Thymus (tissue), 11 donors: ENCODE measurements at regions not wholly inside any gene's neighbourhood (a gene's known extent, or its start where the extent isn't known, plus 50 kb on each side); places are given as distances from the start of the nearest gene placed in this dataset.

ENCODE experiments used
- DNase-seq, 9 donors: peaks; one replicate each; pipeline ENCODE4 v3.0.0-alpha.2; 2013; ENCODE audit warnings: low spot score in 9 of 9, low read depth in 6 of 9, missing footprints in 1 of 9
- H3K27ac ChIP-seq, 2 donors: one replicate each; pipeline ENCODE4 v1.5.1; 2013; ENCODE audit warnings: control low read depth in 1 of 2, low read depth in 1 of 2, low read length in 1 of 2, mild to moderate bottlenecking in 1 of 2, moderate library complexity in 1 of 2
- H3K27me3 ChIP-seq, 2 donors: one replicate each; pipeline ENCODE4 v1.5.1; 2013; ENCODE audit warnings: low read length in 1 of 2; ENCODE audit not compliant: control insufficient read depth in 2 of 2, insufficient read depth in 1 of 2
- H3K36me3 ChIP-seq, 2 donors: one replicate each; pipeline ENCODE4 v1.5.1; 2013; ENCODE audit warnings: low read length in 1 of 2, mild to moderate bottlenecking in 1 of 2, moderate library complexity in 1 of 2; ENCODE audit not compliant: control insufficient read depth in 2 of 2, insufficient read depth in 2 of 2
- H3K4me1 ChIP-seq, 2 donors: one replicate each; pipeline ENCODE4 v1.5.1; 2013; ENCODE audit warnings: low read length in 2 of 2; ENCODE audit not compliant: control insufficient read depth in 2 of 2, insufficient read depth in 2 of 2
- H3K4me3 ChIP-seq, 2 donors: one replicate each; pipeline ENCODE4 v1.5.1; 2013; ENCODE audit warnings: low read length in 2 of 2, control low read depth in 1 of 2, mild to moderate bottlenecking in 1 of 2
- H3K9me3 ChIP-seq, 2 donors: one replicate each; pipeline ENCODE4 v1.5.1; 2013; ENCODE audit warnings: low read length in 1 of 2, mild to moderate bottlenecking in 1 of 2; ENCODE audit not compliant: control insufficient read depth in 2 of 2, insufficient read depth in 1 of 2
- WGBS: extraction: QIAGEN DNeasy Blood & Tissue Kit; methylation state at CpG from one replicate; pipeline ENCODE4 v1.1.7; 2013; 5-methylcytosine and 5-hydroxymethylcytosine counted together
- donor health status: healthy.

DNA sequence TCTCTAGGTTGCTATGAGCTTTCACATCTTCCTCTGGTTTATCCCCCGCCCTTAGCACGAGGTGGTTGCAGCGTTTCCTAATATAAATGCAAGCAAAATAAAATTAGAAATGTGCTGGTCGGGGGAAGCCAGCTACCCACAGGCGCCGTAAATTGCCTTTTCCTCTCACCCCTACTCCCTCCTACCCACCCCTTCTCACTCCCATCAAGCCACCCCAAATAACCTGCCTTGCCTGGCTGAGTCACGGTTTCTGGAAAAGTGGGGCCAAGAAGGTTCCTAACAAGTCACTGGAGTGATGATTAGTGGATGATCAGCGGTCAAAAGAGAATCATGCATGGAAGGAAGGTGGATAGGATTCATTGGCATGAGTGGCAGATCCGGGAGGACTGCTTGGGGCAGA lies 120.9 kb upstream of the RBFOX1 start:
- DNase-seq = no peak
- Histone ChIP-seq H3K36me3 (no peaks in the 10 kb centered on the region), H3K27ac (no peak overlapping the region), H3K27me3 (no peaks in the 10 kb centered on the region), H3K9me3 (no peaks in the 10 kb centered on the region), H3K4me3 (no peak overlapping the region), H3K4me1 (no peaks in the 10 kb centered on the region)
- 81% methylated on average over 9 of the region's 9 CpGs for WGBS

DNA sequence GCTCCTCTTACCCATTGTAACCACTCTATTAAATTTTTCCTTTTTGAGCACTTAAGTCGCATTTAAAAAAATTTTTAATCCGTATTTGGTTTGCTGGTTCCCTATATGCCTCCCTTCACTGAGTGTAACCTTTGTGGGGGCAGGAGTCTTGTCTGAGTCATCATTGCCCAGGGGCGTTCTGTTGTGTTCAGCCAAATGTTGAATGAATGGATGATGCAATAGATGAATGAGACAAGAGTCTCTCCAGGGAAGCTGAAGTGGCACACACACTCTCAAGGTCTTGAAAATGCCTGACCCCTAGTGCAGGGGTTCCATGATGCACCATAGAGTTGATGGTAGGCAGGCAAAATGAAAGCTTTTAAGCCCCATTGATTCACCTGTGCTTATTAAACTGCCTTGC lies 123.0 kb upstream of the RBFOX1 start:
- Histone ChIP-seq H3K27me3 (no peaks in the 10 kb centered on the region), H3K27ac (no peak overlapping the region), H3K9me3 (no peaks in the 10 kb centered on the region), H3K4me1 (no peaks in the 10 kb centered on the region), H3K36me3 (no peaks in the 10 kb centered on the region), H3K4me3 (no peak overlapping the region)
- 92% methylated on average over 3 of the region's 3 CpGs for WGBS
- no peak for DNase-seq

DNA sequence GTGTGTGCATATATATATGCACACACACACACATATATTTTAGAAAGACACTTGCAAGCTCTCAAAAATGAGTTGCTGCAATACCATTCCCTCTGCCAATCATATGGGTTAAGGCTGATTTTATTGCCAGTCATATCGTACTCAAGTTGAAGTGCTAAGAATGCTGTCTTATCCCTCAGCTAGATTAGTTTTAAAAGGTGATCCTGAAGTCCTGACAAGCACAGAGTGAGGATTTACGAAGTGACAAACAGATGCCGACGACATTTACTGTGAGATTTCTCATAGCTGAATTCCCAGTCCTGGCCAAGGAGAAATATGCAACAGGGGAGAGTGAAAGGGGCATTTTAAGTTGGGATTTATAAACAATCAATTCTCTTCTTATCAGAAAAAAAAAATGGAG lies 126.2 kb upstream of the RBFOX1 start:
- 73% methylated on average over 4 of the region's 4 CpGs for WGBS
- Histone ChIP-seq H3K4me1 (no peaks in the 10 kb centered on the region), H3K36me3 (no peaks in the 10 kb centered on the region), H3K4me3 (no peak overlapping the region), H3K9me3 (no peaks in the 10 kb centered on the region), H3K27me3 (no peaks in the 10 kb centered on the region), H3K27ac (no peak overlapping the region)
- no peak for DNase-seq

DNA sequence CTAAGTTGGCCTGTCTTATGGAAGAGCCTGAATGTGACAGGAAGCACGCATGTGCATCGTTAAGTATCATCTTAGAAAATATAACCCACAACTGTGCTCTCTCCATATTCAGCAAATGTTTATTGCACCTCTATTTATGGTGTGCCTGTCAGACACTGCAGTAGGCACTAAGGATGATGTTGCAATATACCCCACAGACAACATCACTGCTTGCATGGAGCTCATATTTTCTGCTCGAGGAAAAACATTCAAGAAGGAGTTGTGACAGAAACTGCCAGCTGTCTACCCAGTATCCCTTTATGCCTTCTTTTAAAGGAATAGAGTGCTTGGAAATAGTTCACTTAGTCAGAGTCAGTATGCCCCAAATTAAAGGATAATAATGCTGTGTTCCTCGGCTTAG lies 132.3 kb upstream of the RBFOX1 start:
- H3K27me3 ChIP-seq = no peaks in the 10 kb centered on the region

DNA sequence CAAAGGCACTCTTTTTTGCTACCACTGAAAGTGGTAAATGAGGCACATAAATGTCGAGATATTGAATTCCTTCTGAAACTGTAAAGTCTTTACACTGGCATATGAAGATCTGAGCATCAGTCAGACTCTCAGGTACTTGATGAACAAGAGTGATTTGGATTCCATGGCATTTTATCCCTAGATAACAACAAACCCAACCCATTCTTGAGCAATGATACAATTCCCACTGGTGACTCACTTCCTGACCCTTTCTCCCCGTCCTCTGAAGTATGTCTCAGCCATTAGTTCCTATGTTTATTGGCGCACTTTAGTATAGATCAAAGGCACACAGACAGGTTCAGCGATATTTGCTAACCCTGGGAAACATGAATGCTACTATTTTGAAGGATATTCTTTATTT lies 147.0 kb upstream of the RBFOX1 start:
- Histone ChIP-seq H3K4me3 (no peak overlapping the region), H3K9me3 (no peaks in the 10 kb centered on the region), H3K27ac (no peak overlapping the region), H3K27me3 (no peaks in the 10 kb centered on the region), H3K36me3 (no peaks in the 10 kb centered on the region), H3K4me1 (no peaks in the 10 kb centered on the region)
- 71% methylated on average over 4 of the region's 4 CpGs for WGBS
- DNase-seq = no peak

More for the DNA sequence above, 132.3 kb upstream of the RBFOX1 start:
- no peaks in the 10 kb centered on the region for H3K9me3 ChIP-seq
- 69% methylated on average over 4 of the region's 4 CpGs for WGBS
- H3K27ac ChIP-seq = no peak overlapping the region
- DNase-seq = no peak
- H3K4me1 ChIP-seq = no peaks in the 10 kb centered on the region
- H3K36me3 ChIP-seq = no peaks in the 10 kb centered on the region
- no peak overlapping the region for H3K4me3 ChIP-seq

DNA sequence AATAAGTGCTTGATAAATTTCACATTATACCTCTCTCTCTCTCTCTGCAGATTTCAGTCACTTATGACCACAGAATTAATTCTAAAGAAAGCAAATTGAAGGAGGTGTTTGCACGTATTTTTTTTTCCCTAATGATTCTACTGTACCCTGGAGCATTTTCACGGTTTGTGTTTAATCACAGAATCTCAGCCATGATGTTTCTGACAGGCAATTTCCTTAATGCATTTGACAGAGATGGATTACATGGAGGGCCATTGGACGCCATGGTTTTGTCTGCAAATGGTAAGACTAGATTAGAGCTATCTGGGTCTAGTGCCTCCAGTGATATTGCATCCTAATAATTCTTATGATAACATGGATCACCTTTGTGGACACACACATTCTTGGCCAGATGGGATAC lies 147.5 kb upstream of the RBFOX1 start:
- H3K27ac ChIP-seq = no peak overlapping the region
- no peaks in the 10 kb centered on the region for H3K4me1 ChIP-seq
- H3K9me3 ChIP-seq = no peaks in the 10 kb centered on the region
- WGBS = 66% methylated on average over 3 of the region's 3 CpGs
- H3K36me3 ChIP-seq = no peaks in the 10 kb centered on the region
- H3K4me3 ChIP-seq = no peak overlapping the region
- no peak for DNase-seq
- no peaks in the 10 kb centered on the region for H3K27me3 ChIP-seq

DNA sequence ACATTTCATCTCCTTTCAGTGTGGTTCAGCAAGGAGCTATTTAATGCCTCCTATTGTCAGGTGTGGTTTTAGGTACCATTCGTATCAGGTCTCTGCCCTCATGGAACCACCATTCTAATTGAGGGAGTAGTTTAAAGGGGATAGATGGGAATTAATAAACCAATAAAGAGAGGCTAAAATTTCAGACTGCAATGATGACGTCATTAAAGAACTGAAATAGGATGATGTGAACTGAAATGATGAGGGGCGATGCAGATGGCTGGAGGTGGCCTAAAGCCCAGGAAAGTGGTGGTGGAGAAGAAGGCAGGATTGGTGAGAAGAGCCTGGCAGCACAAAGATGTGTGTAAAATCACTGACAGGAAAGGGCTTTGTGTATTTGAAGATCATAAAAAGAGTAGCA lies 148.9 kb upstream of the RBFOX1 start:
- Histone ChIP-seq H3K4me1 (no peaks in the 10 kb centered on the region), H3K4me3 (no peak overlapping the region), H3K27me3 (no peaks in the 10 kb centered on the region), H3K27ac (no peak overlapping the region), H3K9me3 (no peaks in the 10 kb centered on the region), H3K36me3 (no peaks in the 10 kb centered on the region)
- DNase-seq = no peak
- 81% methylated on average over 3 of the region's 3 CpGs for WGBS

DNA sequence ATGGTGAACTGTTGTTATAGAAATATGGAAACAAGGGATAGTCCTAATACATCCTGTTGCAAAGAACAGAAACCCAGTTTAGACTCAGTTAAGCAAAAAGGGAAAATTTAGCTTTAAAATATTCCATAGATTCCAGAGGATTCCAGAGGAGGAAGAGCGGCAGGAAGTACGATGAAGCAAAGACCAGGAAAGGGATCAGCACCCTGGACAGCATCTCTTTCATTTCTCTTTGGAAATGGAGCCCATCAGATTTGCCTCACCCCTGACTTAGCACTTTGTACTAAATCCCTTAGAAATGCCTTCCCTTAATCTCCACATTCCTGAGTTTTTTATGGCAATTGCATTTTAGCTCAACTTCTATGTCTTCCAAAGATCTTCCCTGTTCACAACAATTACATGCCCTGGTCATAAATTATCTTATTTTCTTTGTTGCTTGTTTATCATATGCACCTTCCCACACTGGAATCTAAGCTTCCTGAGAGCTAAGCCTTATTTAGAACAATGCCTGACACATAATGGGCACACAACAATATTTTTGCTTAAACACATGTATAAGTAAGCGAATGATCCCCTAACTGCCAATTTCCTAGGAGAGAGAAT lies 150.0 kb upstream of the RBFOX1 start:
- DNase-seq = no peak
- Histone ChIP-seq H3K36me3 (no peaks in the 10 kb centered on the region), H3K4me1 (no peaks in the 10 kb centered on the region), H3K9me3 (no peaks in the 10 kb centered on the region), H3K27me3 (no peaks in the 10 kb centered on the region), H3K27ac (no peak overlapping the region), H3K4me3 (no peak overlapping the region)
- 65% methylated on average over 3 of the region's 3 CpGs for WGBS

DNA sequence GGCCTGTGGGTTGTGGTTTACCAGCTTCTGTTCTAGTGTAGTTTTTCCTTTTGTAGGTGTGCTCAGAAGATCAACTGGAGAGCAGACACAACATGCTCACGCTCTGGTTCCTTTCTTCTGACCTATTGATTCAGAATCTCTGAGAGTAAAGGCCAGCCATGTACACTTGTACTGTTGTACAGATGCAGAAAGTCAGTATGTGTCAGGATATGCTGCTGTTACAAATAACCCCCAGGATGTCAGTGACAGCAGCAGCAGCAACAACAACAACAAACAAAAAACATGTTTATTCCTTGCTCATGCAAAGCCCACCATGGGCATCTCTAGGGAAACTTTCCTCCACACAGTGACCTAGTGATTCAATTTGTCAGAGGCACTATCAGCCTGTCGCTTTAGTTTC lies 154.8 kb upstream of the RBFOX1 start:
- Histone ChIP-seq H3K27ac (no peak overlapping the region), H3K36me3 (no peaks in the 10 kb centered on the region), H3K4me1 (no peaks in the 10 kb centered on the region), H3K4me3 (no peak overlapping the region), H3K9me3 (no peaks in the 10 kb centered on the region), H3K27me3 (no peaks in the 10 kb centered on the region)
- DNase-seq = no peak
- 91% methylated on average over 2 of the region's 2 CpGs for WGBS

DNA sequence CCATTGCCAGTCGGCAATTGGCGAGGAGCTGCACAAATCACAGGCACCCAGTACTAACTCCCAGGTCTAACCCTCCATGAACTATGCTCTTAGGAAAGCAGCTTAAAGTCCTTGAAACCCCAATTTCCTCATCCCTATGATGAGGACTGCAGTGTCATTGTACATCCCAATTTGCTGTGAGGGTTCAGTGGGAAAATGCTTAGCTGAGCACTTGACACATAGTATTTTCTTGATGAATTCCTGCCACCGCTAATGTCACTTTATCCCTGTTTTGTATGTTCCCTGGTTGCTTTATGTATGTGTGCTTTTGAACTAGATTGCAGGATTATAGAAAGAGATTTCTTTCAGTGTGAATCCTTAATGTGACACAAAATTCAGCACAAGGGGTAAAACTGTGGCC lies 161.5 kb upstream of the RBFOX1 start:
- Histone ChIP-seq H3K4me3 (no peak overlapping the region), H3K36me3 (no peaks in the 10 kb centered on the region), H3K27ac (no peak overlapping the region), H3K9me3 (no peaks in the 10 kb centered on the region), H3K27me3 (no peaks in the 10 kb centered on the region), H3K4me1 (no peaks in the 10 kb centered on the region)
- DNase-seq = no peak
- 94% methylated on average over 3 of the region's 3 CpGs for WGBS
